ENCODE measurements at regions not wholly inside any gene's neighbourhood (a gene's known extent, or its start where the extent isn't known, plus 50 kb on each side); places are given as distances from the start of the nearest gene placed in this dataset.

- no peaks in the 10 kb centered on the region for H3K4me1 ChIP-seq
- no peak overlapping the region for H3K27ac ChIP-seq
- H3K27me3 ChIP-seq, result no peaks in the 10 kb centered on the region
- H3K9me3 ChIP-seq, result no peaks in the 10 kb centered on the region
- TF ChIP-seq, protein P1, sequence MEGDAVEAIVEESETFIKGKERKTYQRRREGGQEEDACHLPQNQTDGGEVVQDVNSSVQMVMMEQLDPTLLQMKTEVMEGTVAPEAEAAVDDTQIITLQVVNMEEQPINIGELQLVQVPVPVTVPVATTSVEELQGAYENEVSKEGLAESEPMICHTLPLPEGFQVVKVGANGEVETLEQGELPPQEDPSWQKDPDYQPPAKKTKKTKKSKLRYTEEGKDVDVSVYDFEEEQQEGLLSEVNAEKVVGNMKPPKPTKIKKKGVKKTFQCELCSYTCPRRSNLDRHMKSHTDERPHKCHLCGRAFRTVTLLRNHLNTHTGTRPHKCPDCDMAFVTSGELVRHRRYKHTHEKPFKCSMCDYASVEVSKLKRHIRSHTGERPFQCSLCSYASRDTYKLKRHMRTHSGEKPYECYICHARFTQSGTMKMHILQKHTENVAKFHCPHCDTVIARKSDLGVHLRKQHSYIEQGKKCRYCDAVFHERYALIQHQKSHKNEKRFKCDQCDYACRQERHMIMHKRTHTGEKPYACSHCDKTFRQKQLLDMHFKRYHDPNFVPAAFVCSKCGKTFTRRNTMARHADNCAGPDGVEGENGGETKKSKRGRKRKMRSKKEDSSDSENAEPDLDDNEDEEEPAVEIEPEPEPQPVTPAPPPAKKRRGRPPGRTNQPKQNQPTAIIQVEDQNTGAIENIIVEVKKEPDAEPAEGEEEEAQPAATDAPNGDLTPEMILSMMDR (IDR thresholded peaks at IDR 0.05), result no peak
- TF ChIP-seq POLR2A (IDR thresholded peaks at IDR 0.05) (no peak), POLR2AphosphoS5 (IDR thresholded peaks at IDR 0.05; ENCODE audit: insufficient read depth in 1 of 2, low read depth in 1 of 2) (no peak)
- no peaks in the 10 kb centered on the region for H3K36me3 ChIP-seq
- intact Hi-C loops (cut with DNase I), result no loop called here
- no peak overlapping the region for H3K4me3 ChIP-seq
- DNase-seq (ENCODE audit: extremely low spot score in 2 of 2), result no peak
Measured at GRCh38 chr9:135255841-135256580, 168.5 kb downstream of the OLFM1 start.

DNA sequence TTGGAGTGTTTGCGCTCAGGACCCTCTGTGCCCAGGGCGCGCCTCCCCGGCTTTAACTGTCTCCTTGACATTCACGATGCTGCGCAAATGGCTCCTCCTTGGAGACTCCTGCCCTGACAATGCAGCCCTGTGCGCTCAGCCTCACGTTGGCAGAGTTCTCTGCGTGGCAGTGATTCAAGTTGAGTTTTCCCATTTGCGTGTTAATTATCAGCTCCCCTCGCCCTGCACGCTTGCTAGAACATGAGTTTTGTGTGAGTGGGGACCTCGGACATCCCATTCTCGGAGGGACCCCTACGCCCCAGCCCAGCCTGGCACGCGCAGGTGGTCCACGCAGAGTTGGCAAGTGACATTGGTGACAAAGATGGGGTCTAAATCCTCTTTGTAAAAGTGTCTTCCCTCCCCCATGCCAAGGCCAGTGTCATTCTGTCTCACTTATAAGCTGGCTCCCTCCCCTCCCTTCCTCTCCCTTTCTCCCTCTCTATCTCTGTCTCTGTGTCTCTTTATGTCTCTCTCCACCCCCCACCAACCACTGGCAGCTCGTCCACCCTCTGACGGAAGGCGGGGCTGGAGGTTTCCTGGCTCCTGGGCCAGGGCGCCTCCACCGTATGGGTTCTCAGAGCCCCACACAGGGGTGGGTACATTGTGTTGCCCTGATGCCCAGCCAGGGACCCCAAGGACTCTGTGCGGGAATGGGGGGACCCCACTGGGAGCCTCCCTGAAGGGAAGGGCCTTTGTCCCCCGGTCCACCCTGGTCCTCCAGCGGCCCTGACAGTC, 169.3 kb downstream of the OLFM1 start:
- Histone ChIP-seq H3K4me3 (no peak overlapping the region), H3K36me3 (no peaks in the 10 kb centered on the region), H3K9me3 (no peaks in the 10 kb centered on the region), H3K27me3 (no peaks in the 10 kb centered on the region), H3K27ac (no peak overlapping the region), H3K4me1 (no peaks in the 10 kb centered on the region)
- TF ChIP-seq, protein P1 (IDR thresholded peaks at IDR 0.05), result no peak
- no peak for TF ChIP-seq POLR2AphosphoS5 (IDR thresholded peaks at IDR 0.05; ENCODE audit: insufficient read depth in 1 of 2, low read depth in 1 of 2)
- no peak for TF ChIP-seq POLR2A (IDR thresholded peaks at IDR 0.05)
- no peak for DNase-seq (ENCODE audit: extremely low spot score in 2 of 2)
- intact Hi-C loops (cut with DNase I), result no loop called here

- DNase-seq (ENCODE audit: extremely low spot score in 2 of 2), result no peak
- no peak for TF ChIP-seq POLR2A (IDR thresholded peaks at IDR 0.05)
- TF ChIP-seq, protein P1 (IDR thresholded peaks at IDR 0.05), result no peak
- TF ChIP-seq POLR2AphosphoS5 (IDR thresholded peaks at IDR 0.05; ENCODE audit: insufficient read depth in 1 of 2, low read depth in 1 of 2), result no peak
- H3K36me3 ChIP-seq, result no peaks in the 10 kb centered on the region
- intact Hi-C loops (cut with DNase I), result no loop called here
- no peak overlapping the region for H3K27ac ChIP-seq
- H3K9me3 ChIP-seq, result no peaks in the 10 kb centered on the region
- H3K27me3 ChIP-seq, result no peaks in the 10 kb centered on the region
- no peak overlapping the region for H3K4me3 ChIP-seq
- no peaks in the 10 kb centered on the region for H3K4me1 ChIP-seq
Measured at GRCh38 chr9:135258461-135258860, 171.0 kb downstream of the OLFM1 start.

GRCh38 chr9:135259273-135259672, 171.8 kb downstream of the OLFM1 start:
- H3K4me3 ChIP-seq, result no peak overlapping the region
- no peaks in the 10 kb centered on the region for H3K4me1 ChIP-seq
- no peaks in the 10 kb centered on the region for H3K27me3 ChIP-seq
- no peak for DNase-seq (ENCODE audit: extremely low spot score in 2 of 2)
- H3K27ac ChIP-seq, result no peak overlapping the region
- TF ChIP-seq, protein P1 (IDR thresholded peaks at IDR 0.05), result no peak
- TF ChIP-seq POLR2A (IDR thresholded peaks at IDR 0.05) (no peak), POLR2AphosphoS5 (IDR thresholded peaks at IDR 0.05; ENCODE audit: insufficient read depth in 1 of 2, low read depth in 1 of 2) (no peak)
- no peaks in the 10 kb centered on the region for H3K9me3 ChIP-seq
- H3K36me3 ChIP-seq, result no peaks in the 10 kb centered on the region
- intact Hi-C loops (cut with DNase I), result no loop called here

All from vagina (tissue), 2 donors.